Suppressor macrophage treated with lipopolysaccharide for 4 hours (primary cell): ENCODE measurements at regions not wholly inside any gene's neighbourhood (a gene's known extent, or its start where the extent isn't known, plus 50 kb on each side); places are given as distances from the start of the nearest gene placed in this dataset.

Experiments used
- DNase-seq: peaks from one replicate; pipeline ENCODE4 v3.0.0-alpha.2; 2020

- DNase-seq = no peak
Measured at GRCh38 chr6:10028222-10028621, 386.7 kb downstream of the TFAP2A start.

GRCh38 chr6:10019851-10020250 is 395.0 kb downstream of the TFAP2A start:
- no peak for DNase-seq

DNA sequence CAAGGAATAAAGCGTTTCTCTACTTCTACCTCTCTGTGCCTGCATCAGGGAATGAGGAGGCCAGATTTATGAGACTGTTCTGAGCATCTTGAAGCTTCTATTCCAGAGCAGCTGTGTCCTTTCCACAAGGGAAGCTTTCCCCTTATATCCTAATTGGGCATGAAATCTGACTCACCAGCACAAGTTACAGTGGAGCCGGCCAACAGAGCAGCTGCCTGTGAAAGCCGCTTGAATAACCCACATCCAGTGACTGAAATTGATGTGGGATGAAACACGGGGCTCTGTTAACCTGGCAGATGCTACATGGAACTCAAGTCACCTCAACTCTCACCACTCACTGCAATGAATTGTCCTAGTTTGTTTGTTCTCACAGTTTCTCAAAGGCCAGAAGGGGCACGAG is 400.3 kb downstream of the TFAP2A start:
- DNase-seq = no peak

DNA sequence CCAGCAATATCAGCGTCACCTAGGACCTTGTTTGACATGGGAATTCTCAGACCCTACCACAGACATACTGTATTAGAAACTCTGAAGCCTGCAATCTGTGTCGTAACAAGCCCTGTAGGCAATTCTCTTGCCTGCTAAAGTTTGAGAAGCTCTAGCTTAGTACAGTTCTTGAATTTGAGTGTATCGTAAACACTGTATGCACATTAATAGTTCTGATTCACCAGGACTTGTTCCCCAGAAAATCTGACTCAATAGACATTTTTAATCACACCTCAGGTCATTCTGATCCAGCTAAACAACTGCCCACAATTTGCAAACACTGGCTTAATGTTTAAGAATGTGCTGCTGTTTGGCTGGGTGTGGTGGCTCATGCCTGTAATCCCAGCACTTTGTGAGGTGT is 414.3 kb downstream of the TFAP2A start:
- DNase-seq = no peak

DNA sequence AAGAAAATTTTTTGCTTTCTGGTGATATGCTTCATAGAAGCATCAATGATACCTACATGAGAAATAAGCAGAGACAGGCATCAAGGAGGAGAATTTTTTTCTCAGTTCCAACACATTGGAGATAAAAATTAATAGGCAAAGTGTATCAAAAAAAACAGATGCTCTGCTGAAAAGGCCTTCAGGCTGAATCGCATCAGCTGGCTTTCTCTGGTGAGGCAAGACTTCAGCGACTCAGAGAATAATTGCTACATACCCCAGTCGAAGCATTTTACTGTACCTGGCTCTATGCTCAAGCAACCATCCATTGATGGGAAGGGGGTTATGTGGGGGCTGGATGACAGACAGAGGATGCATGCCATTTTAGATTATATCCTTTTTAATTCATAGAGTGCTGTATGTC is 415.1 kb downstream of the TFAP2A start:
- DNase-seq = no peak

GRCh38 chr6:9986273-9986672 is 428.6 kb downstream of the TFAP2A start:
- no peak for DNase-seq

DNA sequence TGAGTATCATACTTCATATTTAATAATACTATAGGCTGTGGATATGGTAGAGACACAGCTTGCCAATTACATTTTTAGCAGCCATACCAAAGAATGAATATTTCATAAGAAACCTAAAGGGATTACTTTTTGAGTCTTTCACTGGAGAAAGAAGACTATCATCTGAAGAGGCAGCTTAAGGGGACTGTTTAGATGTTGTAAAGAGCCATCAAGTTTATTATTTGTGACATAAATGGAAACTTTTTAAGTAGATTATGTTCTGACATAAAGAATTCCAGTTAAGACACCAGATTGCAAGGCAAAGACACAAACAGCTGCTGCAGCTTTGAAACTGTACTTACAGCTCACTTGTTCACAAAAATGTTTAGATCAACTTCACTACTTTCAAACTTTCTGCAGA is 429.4 kb downstream of the TFAP2A start:
- no peak for DNase-seq

DNA sequence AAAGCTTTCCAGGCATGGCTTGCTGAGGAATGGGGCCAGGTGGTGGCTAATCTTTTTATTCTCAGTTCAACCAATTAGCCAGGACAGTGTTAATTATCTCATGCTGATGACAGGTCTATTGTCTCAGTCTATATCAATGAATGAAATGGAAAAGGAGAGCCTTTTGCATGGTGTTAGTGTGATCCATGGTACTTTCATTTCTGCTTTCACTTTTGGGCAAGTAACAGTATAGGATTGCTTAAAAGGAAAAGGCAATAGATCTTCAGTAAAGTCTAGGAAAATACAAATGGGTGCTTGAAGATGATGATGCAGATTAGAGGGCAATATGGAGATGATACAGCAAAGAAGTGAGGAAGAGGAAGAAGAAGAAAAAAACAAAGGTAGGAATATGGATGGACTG is 430.3 kb downstream of the TFAP2A start:
- no peak for DNase-seq

DNA sequence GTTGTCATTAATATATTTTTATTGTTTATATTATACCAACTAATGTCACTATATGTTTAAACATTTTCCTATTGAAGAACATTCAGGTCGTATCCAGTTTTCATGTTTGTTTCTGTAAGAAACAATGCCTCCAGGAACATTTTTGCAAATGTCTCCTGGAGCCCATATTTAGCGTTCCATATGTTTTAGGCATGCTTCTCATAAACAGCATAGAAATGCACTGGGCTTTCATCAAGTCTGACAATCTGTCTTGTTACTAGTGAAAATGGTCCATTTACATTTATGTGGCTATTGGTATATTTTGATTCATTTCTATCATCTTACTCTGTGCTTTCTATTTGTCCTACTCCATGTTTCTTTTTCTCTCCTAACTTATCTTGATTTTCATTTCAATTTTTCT is 431.7 kb downstream of the TFAP2A start:
- no peak for DNase-seq

DNA sequence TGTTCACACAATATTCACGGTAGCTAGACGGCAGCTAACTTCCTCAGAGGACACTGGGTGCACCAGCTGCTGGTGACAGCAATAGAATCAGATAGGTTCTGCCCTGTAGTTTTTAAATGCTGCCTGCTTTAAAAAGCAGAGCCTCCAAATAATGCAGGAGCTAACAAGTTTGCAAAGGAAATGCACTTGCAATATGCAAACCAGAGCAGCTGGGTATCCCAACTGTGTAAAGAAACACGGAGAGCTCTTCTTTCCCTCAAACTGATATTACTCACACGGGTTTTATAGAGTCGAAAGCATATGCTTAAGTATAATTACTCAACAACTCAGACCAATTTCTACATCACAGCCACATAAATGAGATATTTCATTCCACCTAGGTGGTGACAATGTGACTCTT is 432.7 kb downstream of the TFAP2A start:
- no peak for DNase-seq

DNA sequence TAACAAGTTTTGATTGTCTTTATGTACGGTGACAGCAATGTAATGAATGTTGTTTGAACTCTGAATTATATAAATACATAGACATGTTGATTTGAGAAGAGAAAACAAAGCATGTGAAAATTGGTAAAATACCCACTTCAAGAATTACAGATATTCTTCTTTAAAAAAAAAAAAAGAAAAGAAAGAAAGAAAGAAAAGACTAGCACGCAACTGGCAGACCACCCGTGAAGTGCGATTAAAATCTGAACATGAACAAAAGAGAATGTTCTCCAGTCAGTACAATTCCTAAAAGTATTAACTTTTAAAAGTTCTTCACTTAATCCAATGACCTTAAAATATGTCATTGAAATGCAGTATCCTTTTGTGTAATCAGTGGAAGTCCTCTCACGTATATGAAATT is 434.9 kb downstream of the TFAP2A start:
- DNase-seq = no peak

- no peak for DNase-seq
Measured at GRCh38 chr6:9978480-9978879, 436.4 kb downstream of the TFAP2A start.

GRCh38 chr6:9977411-9977810 is 437.5 kb downstream of the TFAP2A start:
- no peak for DNase-seq

GRCh38 chr6:9961646-9962045 is 453.2 kb downstream of the TFAP2A start:
- DNase-seq = no peak

GRCh38 chr6:9957215-9957759 is 457.6 kb downstream of the TFAP2A start:
- no peak for DNase-seq

DNA sequence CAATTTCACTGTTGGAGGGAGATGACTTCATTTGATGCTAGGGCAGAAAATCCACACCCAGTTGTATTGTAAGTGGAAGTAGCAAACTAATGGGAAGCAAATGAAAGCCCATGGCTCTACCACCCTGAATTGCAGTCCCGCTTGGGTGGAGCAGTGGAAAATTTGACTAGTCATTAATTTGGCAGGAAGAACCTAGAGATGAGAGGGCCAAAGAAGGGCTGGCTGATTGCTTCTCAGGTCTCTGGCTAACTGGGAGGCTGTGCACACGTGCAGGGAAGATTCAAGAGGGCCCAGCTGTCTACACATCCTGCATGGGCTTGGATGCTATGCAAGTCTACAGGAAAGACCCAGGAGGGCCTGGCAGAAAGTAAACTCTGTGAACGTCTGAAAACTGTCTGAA is 466.2 kb downstream of the TFAP2A start:
- DNase-seq = no peak

DNA sequence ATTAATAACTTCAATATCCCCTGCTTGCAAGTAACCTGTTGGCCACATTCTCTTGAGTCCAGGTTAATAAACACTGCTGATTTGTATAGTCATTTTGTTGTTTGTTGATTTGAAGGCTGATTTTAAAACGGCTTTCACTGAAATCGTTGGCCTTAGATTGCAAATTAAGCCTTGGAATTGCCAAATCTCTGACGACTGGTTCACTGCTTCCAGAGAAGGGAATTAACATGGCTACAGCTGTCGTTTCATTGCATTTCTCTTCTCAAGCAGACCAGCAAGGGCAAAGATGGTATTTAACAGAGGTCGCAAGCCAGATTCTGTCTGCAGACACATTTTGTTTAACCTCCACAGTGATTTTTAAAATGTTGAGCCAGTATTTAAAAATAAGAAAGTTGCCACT is 470.9 kb downstream of the TFAP2A start:
- DNase-seq = no peak

DNA sequence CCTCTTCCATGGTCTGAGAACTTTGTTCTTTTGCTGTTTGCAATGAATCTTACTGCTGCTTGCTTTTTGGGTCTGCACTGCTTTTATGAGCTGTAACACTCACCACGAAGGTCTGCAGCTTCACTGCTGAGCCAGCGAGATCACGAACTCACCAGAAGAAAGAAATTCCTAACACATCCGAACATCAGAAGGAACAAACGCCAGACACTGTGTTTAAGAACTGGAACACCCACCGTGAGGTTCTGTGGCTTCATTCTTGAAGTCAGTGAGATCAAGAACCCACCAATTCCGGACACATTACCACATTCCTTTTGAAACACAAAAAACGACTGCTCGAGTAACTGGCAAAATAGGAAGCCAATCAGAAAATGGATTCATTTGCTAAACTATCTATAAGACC is 471.8 kb downstream of the TFAP2A start:
- no peak for DNase-seq

- no peak for DNase-seq
Measured at GRCh38 chr6:9942131-9942530, 472.7 kb downstream of the TFAP2A start.

GRCh38 chr6:9938801-9939200 is 476.1 kb downstream of the TFAP2A start:
- DNase-seq = no peak

DNA sequence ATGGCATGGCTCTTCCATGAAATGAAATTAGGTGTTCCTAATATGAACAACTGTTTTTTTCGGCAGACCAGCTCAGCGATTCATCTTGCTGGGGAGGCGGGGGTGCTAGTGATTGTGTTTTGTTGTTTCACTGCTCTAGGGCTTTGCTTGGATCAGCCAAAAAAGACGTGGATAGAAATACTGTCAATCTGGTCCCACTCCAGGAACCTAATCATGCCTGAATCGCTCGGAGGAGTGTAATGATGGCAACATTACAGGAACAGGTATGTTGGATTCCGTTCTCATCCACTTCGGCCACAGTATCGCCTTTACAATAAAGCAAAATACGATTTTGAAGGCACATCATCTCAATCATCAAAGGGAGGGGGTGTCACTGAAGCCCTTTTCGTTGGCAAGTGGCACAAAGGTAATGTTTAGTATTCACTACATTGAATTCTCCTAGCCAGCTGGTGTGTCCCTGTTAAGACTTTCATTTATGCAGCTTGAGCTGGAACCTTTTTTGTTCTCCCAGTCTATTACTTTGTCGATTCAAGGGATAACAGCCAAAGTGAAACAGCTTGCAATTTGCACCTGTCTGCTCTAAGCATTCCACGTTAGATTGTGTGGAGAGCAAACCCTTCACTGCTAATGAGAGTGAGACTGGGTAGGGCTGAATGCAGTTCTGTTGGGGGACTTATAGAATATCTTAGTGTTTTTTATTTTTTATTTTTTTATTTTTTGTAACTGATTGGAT is 477.7 kb downstream of the TFAP2A start:
- no peak for DNase-seq

DNA sequence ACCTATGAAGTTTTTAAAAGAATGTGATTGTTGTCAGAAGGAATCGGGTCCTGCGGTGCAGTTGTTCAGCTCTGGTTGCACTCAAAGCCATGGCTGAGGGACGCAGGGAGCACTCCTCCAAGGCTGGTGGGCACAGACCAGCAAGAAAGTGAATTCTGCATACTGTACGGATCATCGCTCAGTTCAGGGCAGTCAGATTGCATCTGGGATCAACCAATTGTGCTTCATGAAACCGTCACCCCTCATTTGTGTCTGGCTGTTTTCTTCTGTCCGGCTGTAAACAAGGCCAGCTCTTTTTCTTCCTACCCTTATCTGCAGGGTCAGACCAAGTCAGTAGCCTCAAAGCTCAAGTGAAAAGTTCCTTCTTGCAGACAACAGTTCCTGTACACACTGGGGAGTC is 478.3 kb downstream of the TFAP2A start:
- DNase-seq = no peak

- no peak for DNase-seq
Measured at GRCh38 chr6:9933677-9934076, 481.2 kb downstream of the TFAP2A start.

- no peak for DNase-seq
Measured at GRCh38 chr6:9927275-9927674, 487.6 kb downstream of the TFAP2A start.

DNA sequence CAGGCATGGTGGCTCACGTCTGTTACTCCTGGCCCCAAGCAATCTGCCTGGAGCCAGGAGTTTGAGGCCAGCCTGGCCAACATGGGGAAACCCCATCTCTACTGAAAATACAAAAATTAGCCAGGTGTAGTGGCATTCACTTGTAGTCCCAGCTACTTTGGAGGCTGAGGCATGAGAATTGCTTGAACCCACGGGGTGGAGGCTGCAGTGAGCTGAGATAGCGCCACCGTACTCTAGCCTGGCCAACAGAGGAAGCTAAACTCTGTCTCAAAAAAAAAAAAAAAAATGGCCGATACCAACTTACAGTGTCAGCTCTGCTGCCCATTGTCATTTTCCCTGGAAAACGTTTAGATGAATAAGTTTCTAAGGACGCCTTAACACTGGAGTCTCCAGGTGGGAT is 489.9 kb downstream of the TFAP2A start:
- DNase-seq = no peak
